Activated CD4-positive, alpha-beta T cell treated with anti-CD3 and anti-CD28 coated beads, Interleukin-2, amount 50 U/mL, for 1 hour (primary cell): ENCODE measurements at regions not wholly inside any gene's neighbourhood (a gene's known extent, or its start where the extent isn't known, plus 50 kb on each side); places are given as distances from the start of the nearest gene placed in this dataset.

ENCODE experiments used
- DNase-seq: peaks from one replicate; pipeline ENCODE4 v3.0.0-alpha.2; 2020

- DNase-seq: no peak
Measured at GRCh38 chr10:89887830-89888229, 186.4 kb downstream of the KIF20B start.

GRCh38 chr10:89888321-89889070 lies 187.1 kb downstream of the KIF20B start:
- no peak for DNase-seq

DNA sequence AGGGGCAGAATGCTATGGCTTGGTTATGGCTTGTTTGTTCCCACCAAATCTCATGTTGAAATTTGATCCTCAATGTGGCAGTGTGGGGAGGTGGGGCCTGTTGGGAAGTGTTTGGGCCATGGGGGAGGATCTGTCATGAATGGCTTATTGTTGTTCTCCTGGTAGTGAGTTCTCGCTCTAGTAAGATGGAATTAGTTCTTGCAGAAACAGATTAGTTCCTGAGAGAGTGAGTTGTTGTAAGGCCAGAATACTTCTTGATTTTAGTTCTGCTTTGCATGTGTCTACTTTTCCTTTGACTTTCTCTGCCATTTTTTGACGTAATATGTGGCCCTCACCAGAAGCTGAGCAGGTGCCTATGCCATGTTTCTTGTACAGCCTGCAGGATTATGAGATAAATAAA lies 188.2 kb downstream of the KIF20B start:
- no peak for DNase-seq

- no peak for DNase-seq
Measured at GRCh38 chr10:89891006-89891535, 189.7 kb downstream of the KIF20B start.

GRCh38 chr10:89894051-89894450 lies 192.7 kb downstream of the KIF20B start:
- DNase-seq: no peak

- DNase-seq: no peak
Measured at GRCh38 chr10:89900554-89900953, 199.2 kb downstream of the KIF20B start.

DNA sequence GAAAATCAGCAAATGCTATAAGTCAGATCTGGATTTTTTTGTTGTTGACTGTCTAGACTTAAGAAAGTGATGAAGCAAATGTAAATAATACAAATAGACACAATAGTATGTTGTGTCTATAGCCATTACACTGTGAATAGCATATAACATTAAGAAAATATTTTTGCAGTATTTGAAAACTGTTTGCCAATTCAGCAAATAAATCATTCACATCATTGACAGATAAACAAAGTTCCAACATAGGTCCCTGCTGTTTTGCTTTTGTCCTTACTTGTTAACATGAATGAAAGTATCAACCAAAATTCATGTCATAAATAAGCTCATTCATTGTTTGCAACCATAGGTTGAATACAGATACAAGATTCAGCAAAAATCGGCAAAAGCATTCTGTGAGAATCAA lies 200.5 kb downstream of the KIF20B start:
- no peak for DNase-seq

DNA sequence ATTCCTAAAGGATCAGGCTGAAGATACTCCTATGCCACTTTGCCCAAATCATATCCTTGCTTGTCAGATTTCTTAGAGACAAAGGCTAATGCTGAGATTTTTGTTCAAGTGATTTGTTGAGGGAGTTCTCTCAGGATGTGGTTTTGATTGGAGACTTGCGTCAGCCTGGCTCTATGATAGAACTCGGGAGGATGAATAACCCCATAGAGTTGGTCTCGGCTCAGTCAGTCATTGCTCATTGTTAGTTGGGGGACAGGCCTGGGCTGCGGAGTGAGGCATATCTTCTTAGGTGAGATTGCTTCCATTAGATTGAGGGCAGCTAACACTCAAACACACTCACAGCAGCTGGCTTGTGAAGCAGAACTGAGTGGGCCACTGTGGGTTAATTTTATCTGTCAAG lies 203.4 kb downstream of the KIF20B start:
- no peak for DNase-seq

- no peak for DNase-seq
Measured at GRCh38 chr10:89909752-89910151, 208.4 kb downstream of the KIF20B start.

- DNase-seq: no peak
Measured at GRCh38 chr10:89915021-89915420, 213.6 kb downstream of the KIF20B start.

DNA sequence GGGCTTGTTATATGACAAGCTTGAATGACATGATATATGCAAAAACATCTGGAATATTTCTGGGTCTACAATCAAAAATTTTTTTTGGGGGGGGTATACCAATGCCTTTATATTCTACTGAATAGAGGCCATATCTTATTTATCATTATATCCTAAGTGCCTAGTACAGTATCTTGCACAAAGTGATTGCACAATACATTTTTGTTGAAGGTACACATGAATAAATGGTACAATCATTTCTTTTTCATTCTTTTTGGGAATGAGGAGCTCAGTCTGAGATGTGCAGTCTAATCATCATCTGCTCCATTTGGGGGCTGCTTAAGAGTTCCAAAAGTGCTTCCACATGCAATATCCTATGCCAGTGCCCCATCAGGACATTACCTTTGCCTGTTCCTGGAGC lies 214.6 kb downstream of the KIF20B start:
- DNase-seq: no peak

DNA sequence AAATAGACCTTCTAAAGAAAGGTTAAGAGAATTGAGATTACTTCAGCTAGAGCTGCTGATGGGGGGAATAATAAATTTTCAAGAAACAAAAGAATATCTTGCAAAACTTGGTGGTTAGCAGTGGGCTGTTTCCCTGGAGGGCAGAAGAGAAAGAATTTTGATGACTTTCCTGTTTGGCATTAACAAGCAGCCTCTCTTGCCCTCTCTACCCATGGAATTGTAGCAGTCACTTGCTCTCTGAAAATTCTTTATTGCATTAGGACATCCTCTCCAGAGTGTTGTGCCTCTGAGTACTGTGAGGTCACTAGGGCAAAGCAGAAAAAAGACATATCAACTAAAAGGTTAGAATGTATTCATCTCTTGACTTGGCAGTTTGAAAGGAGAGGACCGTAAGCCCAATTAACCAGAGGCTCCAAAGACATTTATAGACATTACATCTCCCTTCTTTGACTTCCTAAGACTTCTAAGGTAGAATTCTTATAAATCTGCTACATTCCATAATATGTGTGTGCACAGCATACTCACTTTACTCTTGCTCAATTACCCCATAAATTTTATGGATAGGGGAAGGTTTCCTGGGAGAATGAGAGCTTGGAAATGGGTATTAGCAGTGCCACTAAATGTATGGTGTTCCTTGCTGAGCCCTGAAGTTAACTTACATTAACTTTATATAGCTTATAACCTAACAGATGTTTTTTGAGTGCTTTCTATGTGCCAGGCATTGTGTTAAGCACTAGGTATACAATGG lies 215.3 kb downstream of the KIF20B start:
- DNase-seq: no peak

DNA sequence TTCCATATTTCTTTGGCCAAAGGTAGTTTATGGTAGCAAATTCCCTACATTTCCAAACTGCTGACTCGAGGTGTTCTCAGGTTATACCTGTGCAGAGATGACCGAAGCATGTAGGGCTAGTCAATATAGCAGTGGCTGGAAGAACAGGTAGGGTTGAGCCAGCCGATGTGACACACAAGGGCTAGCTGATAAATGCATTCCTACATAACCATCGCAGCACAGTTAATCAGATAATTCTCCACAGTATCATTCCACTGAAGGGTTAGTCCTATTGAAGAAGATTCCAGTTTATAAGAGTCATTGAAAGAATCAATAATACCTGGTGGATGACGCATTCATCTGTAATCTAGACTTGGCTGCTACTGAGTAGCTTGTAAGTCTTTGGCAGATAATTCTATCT lies 220.0 kb downstream of the KIF20B start:
- DNase-seq: no peak

GRCh38 chr10:89923661-89924060 lies 222.3 kb downstream of the KIF20B start:
- DNase-seq: no peak

DNA sequence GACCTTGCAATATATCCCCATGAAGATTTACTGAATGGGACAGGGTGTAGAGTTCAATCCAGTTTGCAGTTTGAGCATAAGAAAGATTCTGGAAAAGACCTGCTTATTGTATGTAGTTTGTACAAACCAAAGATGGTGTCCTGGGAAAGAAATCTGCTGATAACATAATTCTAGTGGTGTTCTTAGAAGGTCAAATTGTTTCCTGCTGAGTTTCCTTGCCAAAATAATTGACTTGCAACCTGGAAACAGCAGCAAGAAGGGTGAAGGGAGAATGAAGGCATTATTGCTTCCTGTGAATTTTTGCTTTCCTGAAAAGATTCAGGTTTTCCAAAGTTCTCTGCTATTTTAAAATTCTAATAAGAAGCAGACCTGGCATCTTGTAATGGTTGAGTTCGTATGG lies 222.9 kb downstream of the KIF20B start:
- DNase-seq: no peak

- no peak for DNase-seq
Measured at GRCh38 chr10:89926736-89927135, 225.3 kb downstream of the KIF20B start.

DNA sequence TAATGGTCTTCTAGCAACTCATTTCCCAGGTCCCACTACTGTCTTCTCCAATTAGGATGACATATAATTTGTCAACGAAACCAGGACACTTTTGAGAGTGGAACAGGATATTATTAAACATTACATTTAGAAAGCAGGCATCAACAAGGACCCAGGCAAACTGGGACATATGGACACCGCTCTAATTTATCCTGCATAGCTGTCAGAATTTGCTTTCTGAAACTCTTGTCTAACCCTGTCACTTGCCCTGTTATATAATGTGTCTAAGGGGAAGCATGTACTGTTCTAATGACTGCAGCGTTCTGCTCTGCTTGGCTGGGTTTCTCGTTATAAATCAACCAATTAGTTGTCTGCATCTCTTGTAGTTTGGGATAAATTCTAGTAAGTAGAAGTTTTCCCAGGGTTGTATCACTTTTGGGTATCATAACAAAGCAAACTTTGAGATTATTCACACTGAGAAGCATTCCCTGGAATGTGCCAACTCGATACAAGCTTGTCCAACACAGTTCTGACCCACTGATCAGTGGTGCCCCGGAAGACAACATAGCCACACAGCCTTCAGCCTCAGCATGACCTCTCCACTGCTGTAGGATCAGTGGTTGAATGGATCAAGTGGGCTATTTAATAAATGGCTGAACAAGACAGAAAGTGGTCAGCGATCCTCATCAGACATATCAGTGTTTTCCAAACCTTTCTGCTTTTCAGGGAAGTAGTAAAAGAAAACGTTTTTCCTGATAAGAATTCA lies 228.1 kb downstream of the KIF20B start:
- DNase-seq: no peak

- DNase-seq: no peak
Measured at GRCh38 chr10:89937494-89937893, 236.1 kb downstream of the KIF20B start.

DNA sequence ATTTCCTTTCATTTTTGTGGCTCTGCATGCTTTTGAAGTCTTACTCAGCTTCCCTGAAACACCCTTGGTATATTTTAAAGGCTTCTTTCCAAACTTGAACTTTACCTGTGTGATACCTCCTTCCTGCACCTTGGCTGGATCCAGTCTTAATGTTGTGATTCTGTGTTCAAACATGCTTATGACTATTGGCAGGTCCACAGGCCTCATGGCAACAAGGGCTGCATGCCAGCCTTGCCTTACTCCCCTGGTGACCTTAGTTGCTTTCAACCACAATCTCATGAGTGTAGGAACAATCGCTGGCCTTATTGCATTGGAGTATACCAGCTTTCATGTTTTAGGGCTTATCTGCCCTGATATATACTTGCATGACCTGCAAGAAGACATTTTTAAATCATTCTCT lies 238.7 kb downstream of the KIF20B start:
- no peak for DNase-seq

GRCh38 chr10:89942217-89942616 lies 240.8 kb downstream of the KIF20B start:
- DNase-seq: no peak

- DNase-seq: no peak
Measured at GRCh38 chr10:89944138-89944537, 242.7 kb downstream of the KIF20B start.

- DNase-seq: no peak
Measured at GRCh38 chr10:89946106-89946505, 244.7 kb downstream of the KIF20B start.

- DNase-seq: no peak
Measured at GRCh38 chr10:89949496-89949895, 248.1 kb downstream of the KIF20B start.

DNA sequence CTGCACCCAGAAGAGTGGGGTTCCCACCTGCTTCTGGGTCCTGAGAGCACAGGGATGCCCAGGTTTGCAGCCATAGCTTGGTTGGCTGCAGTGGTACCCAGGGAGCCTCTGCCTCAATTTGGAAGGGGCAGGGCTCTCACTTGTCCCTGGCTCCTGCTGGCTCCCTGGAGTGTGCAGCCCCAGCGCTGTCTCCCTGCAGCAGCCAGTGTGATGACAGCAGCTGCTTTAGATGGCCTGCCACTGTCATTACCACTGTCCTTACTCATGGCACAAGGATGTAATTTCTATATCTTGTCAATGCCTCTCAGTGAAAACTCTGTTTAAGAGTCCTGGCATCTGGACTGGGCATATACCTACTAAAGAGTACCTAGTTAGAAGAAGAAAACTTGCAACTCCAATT lies 250.9 kb downstream of the KIF20B start:
- DNase-seq: no peak
